Endothelial cell of umbilical vein (primary cell): ENCODE measurements at regions not wholly inside any gene's neighbourhood (a gene's known extent, or its start where the extent isn't known, plus 50 kb on each side); places are given as distances from the start of the nearest gene placed in this dataset.

Source experiments
- BruUV-seq: library from RNA; stranded (reverse); fragments of 400-500 nt; replicated peaks from 2 replicates; lab custom pipeline; 2021; lab: Mats Ljungman, UMichigan
- CTCF ChIA-PET: fragments of 300-600, 350-600 bp; sonication (Branson Sonifier 250); formaldehyde crosslinking; loops from one replicate; lab custom pipeline; 2021; ENCODE audit warnings: antibody characterized with exemption, inconsistent platforms; lab: Charles Lee
- POLR2A ChIA-PET: fragments of 300-600, 350-600 bp; sonication (Branson Sonifier 250); formaldehyde crosslinking; loops from one replicate; lab custom pipeline; 2021; ENCODE audit warnings: antibody characterized with exemption, inconsistent platforms; lab: Charles Lee
- DNase-seq: peaks from one replicate; pipeline ENCODE4 v3.0.0-alpha.2; 2011; ENCODE audit warnings: low read depth, low spot score
- FAIRE-seq: peaks from 2 replicates; lab custom pipeline; 2011; peaks lifted over from hg19 to GRCh38; lab: Jason Lieb, UNC
- H2AFZ ChIP-seq: 2 replicates; pipeline ENCODE4 v1.6.0; 2012; ENCODE audit warnings: low read depth, low read length, control low read depth, inconsistent platforms
- H3K27ac ChIP-seq: 2 replicates; pipeline ENCODE4 v1.5.1; 2011; ENCODE audit warnings: low read depth, mild to moderate bottlenecking, control low read depth, low read length, moderate library complexity; ENCODE audit not compliant: insufficient read depth
- H3K27me3 ChIP-seq, 2 experiments: 2 replicates each; pipeline versions ENCODE4 v1.6.0 to v1.6.1; 2011; ENCODE audit warnings: low read length in 2 of 2, mixed read lengths in 1 of 2; ENCODE audit not compliant: control insufficient read depth in 2 of 2, insufficient read depth in 2 of 2
- H3K36me3 ChIP-seq, 2 experiments: 2 replicates in 1 of 2; 3 replicates in 1 of 2; pipeline ENCODE4 v1.5.1; 2011; ENCODE audit warnings: low read length in 2 of 2, mild to moderate bottlenecking in 1 of 2, moderate library complexity in 1 of 2; ENCODE audit not compliant: control insufficient read depth in 2 of 2, insufficient read depth in 2 of 2; ENCODE audit errors: extremely low read depth in 1 of 2
- H3K4me1 ChIP-seq: 3 replicates; pipeline ENCODE4 v1.5.1; 2011; ENCODE audit warnings: mild to moderate bottlenecking, low read length; ENCODE audit not compliant: control insufficient read depth, insufficient read depth; ENCODE audit errors: extremely low read depth
- H3K4me2 ChIP-seq: 2 replicates; pipeline ENCODE4 v1.6.1; 2011; ENCODE audit warnings: low read length, control low read depth, mixed read lengths; ENCODE audit not compliant: insufficient read depth
- H3K4me3 ChIP-seq, 3 experiments: fragments of 200-600 bp in 1 of 3; sonication (generic), shearing (Covaris generic) in 1 of 3; replicated peaks in 1 of 3; 2 replicates each; pipeline ENCODE4 v1.5.1; 2011 to 2016; ENCODE audit warnings: control low read depth in 3 of 3, low read length in 3 of 3, mild to moderate bottlenecking in 2 of 3, inconsistent platforms in 1 of 3, low read depth in 1 of 3, moderate library complexity in 1 of 3; ENCODE audit not compliant: insufficient read depth in 1 of 3
- H3K79me2 ChIP-seq: 2 replicates; pipeline ENCODE4 v1.6.0; 2012; ENCODE audit warnings: low read length, inconsistent platforms; ENCODE audit not compliant: control insufficient read depth, insufficient read depth
- H3K9ac ChIP-seq: replicated peaks from 2 replicates; pipeline ENCODE3; 2011; ENCODE audit warnings: low read length, control low read depth; ENCODE audit not compliant: insufficient read depth; ENCODE audit errors: extremely low read depth
- H3K9me1 ChIP-seq: replicated peaks from 3 replicates; pipeline ENCODE4 v1.6.0; 2011; ENCODE audit warnings: mild to moderate bottlenecking, low read length; ENCODE audit not compliant: control insufficient read depth, insufficient read depth; ENCODE audit errors: extremely low read depth
- H3K9me3 ChIP-seq: replicated peaks from 2 replicates; pipeline ENCODE4 v1.5.1; 2012; ENCODE audit warnings: low read length, inconsistent platforms; ENCODE audit not compliant: control insufficient read depth, insufficient read depth
- H4K20me1 ChIP-seq: replicated peaks from 2 replicates; pipeline ENCODE3; 2011; ENCODE audit warnings: mild to moderate bottlenecking, low read length; ENCODE audit not compliant: control insufficient read depth, insufficient read depth; ENCODE audit errors: extremely low read depth
- EZH2 ChIP-seq: IDR thresholded peaks from 2 replicates; pipeline ENCODE4 v1.6.1; 2012; ENCODE audit warnings: borderline replicate concordance, low read depth, mild to moderate bottlenecking, moderate library complexity, low read length, inconsistent platforms; ENCODE audit not compliant: severe bottlenecking
- FOS ChIP-seq: IDR thresholded peaks from 2 replicates; pipeline ENCODE4 v1.6.1; 2011; ENCODE audit warnings: mild to moderate bottlenecking, low read length, moderate library complexity, borderline replicate concordance; ENCODE audit not compliant: insufficient read depth
- GATA2 ChIP-seq: IDR thresholded peaks from 2 replicates; pipeline ENCODE4 v1.7.0; 2011; ENCODE audit warnings: low read depth, mild to moderate bottlenecking, moderate library complexity, mixed read lengths, low read length; ENCODE audit not compliant: insufficient read length, insufficient read depth
- JUN ChIP-seq: IDR thresholded peaks from 2 replicates; pipeline ENCODE4 v1.6.1; 2011; ENCODE audit warnings: borderline replicate concordance, low read depth; ENCODE audit not compliant: insufficient read length, insufficient read depth
- MYC ChIP-seq: IDR thresholded peaks from one replicate; pipeline ENCODE4 v1.6.1; 2011; ENCODE audit warnings: mild to moderate bottlenecking, low read depth, low read length
- POLR2A ChIP-seq: IDR thresholded peaks from 2 replicates; pipeline ENCODE4 v1.6.1; 2012; ENCODE audit warnings: low read depth, mild to moderate bottlenecking, control low read depth, low read length
- POLR2AphosphoS5 ChIP-seq: IDR thresholded peaks from 2 replicates; pipeline ENCODE4 v1.6.1; 2012; ENCODE audit warnings: low read depth, mild to moderate bottlenecking, control low read depth, low read length, moderate library complexity; ENCODE audit not compliant: insufficient read depth
- dilution Hi-C: fragments of 300-500 bp; cut with MboI; formaldehyde crosslinking; loops from one replicate; pipeline ENCODE4 v1.15.0; 2019; ENCODE audit warnings: low sequenced_read_pairs; ENCODE audit not compliant: extremely low pct_ligation_motif_present
- intact Hi-C: fragments of 100-400 bp; cut with micrococcal nuclease; formaldehyde crosslinking; loops from one replicate; pipeline ENCODE4 v1.10.0; 2022
- TF ChIP-seq, protein P1 (sequence below): IDR thresholded peaks from 2 replicates; pipeline ENCODE4 v1.6.1; 2011; ENCODE audit not compliant: insufficient read depth, insufficient read length
- TF ChIP-seq, protein P2 (sequence below), 2 donors: IDR thresholded peaks; 1 replicate in 1 of 2; 2 replicates in 1 of 2; pipeline ENCODE4 v1.5.1; 2011; ENCODE audit warnings: low read length in 2 of 2, mild to moderate bottlenecking in 2 of 2, moderate library complexity in 2 of 2, control low read depth in 1 of 2, inconsistent platforms in 1 of 2, low read depth in 1 of 2; ENCODE audit not compliant: insufficient read depth in 1 of 2; ENCODE audit errors: extremely low read depth in 1 of 2

DNA sequence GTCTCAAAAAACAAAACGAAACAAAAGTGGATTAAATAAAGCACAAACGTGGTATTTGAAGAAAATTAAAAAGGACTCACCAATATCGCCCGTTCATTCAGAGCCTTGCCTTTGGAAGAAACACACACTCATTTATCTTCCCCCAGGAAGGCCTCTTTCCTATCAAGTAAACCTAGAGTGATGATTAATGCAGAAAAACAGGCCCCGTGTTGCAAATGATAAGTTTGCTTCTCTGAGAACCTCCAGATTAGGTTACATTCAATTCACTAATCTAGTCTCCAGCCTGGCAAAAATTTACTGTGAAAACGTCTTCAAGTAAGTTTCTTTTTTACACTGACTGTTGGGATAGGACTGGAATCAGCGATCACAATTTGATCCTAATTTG is 78.0 kb upstream of the C1GALT1 start:
- peaks cover 12% of the 10 kb centered on the region for H3K4me1 ChIP-seq
- no peak overlapping the region for H3K9ac ChIP-seq
- no peak for DNase-seq
- FAIRE-seq = no peak
- H3K27ac ChIP-seq = no peak overlapping the region
- no peak overlapping the region for H2AFZ ChIP-seq
- no peaks in the 10 kb centered on the region for H3K79me2 ChIP-seq
- dilution Hi-C loops = no loop called here
- ChIA-PET CTCF (interaction anchor here (1.3 to 3.1 kb wide), 17 partner anchors 10 to 1192 kb away, joined by 3 to 42 read pairs (median 9); no protein-coding TSS in a partner anchor), POLR2A (no interaction called here)
- H3K27me3 ChIP-seq = no peaks in the 10 kb centered on the region
- H3K4me3 ChIP-seq = no peak overlapping the region
- H3K4me2 ChIP-seq = no peak overlapping the region
- no peaks in the 10 kb centered on the region for H4K20me1 ChIP-seq
- no peaks in the 10 kb centered on the region for H3K9me1 ChIP-seq
- no TSS peak for BruUV-seq
- intact Hi-C loops = loop anchor here (5.0 kb wide), 2 partner anchors 243 to 1193 kb away; no protein-coding TSS in a partner anchor
- H3K9me3 ChIP-seq = no peaks in the 10 kb centered on the region
- H3K36me3 ChIP-seq = no peaks in the 10 kb centered on the region
- TF ChIP-seq POLR2AphosphoS5 (no peak), FOS (no peak), EZH2 (no peak), JUN (no peak), GATA2 (no peak), MYC (no peak), POLR2A (no peak)
- TF ChIP-seq, protein P1, sequence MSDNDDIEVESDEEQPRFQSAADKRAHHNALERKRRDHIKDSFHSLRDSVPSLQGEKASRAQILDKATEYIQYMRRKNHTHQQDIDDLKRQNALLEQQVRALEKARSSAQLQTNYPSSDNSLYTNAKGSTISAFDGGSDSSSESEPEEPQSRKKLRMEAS = no peak
- TF ChIP-seq, protein P2, sequence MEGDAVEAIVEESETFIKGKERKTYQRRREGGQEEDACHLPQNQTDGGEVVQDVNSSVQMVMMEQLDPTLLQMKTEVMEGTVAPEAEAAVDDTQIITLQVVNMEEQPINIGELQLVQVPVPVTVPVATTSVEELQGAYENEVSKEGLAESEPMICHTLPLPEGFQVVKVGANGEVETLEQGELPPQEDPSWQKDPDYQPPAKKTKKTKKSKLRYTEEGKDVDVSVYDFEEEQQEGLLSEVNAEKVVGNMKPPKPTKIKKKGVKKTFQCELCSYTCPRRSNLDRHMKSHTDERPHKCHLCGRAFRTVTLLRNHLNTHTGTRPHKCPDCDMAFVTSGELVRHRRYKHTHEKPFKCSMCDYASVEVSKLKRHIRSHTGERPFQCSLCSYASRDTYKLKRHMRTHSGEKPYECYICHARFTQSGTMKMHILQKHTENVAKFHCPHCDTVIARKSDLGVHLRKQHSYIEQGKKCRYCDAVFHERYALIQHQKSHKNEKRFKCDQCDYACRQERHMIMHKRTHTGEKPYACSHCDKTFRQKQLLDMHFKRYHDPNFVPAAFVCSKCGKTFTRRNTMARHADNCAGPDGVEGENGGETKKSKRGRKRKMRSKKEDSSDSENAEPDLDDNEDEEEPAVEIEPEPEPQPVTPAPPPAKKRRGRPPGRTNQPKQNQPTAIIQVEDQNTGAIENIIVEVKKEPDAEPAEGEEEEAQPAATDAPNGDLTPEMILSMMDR (IDR thresholded peaks at IDR 0.05; ENCODE audit: extremely low read depth in 1 of 2, insufficient read depth in 1 of 2, low read depth in 1 of 2, low read length in 2 of 2) = no peak
